C1 segment of cervical spinal cord (tissue), 14 donors: ENCODE measurements at regions not wholly inside any gene's neighbourhood (a gene's known extent, or its start where the extent isn't known, plus 50 kb on each side); places are given as distances from the start of the nearest gene placed in this dataset.

ENCODE experiments used
- DNase-seq, 14 donors: peaks; one replicate each; lab custom pipeline; 2025; lab: John Stamatoyannopoulos, UW

DNA sequence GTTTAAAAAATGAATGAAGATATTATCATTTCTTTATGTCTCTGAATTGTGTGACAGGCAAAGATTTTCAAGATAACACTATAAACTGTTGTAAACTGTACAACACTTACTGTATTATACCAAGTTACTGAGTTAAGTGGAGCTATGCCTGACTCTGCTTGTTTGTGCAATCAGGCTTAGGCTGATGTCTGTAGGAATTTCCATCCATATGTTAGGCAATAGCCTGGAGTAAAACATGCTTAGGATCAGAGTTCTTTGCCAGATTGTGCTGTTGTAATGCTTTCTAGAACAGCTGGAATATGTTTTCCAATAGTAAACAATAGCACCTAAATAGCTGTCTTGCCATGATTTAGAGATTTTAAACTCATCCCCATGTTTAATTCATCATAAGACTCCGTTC lies 1496.7 kb downstream of the CDH11 start:
- DNase-seq: no peak

DNA sequence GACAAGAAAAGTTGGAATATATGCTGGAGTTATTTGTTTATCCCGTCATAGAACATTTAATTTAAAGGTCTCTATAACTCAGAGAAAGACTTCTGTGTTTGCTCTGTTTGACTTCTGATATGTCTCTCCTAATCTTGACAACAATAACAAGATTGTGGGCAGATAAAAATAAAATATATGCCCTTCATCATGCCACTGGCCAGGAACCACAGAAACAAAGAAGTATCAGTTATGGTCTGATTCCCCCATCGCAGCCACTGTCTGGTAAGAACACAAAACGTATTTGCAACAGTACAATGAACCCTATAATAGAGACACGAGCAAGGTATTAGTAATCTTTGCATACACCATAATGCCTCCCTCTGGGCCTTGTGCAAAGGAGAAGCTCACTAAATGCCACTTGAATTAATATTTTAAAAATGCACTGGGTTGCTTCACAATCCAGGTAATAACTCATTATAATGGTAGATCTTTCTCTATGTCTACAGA lies 1498.3 kb downstream of the CDH11 start:
- DNase-seq: no peak

DNA sequence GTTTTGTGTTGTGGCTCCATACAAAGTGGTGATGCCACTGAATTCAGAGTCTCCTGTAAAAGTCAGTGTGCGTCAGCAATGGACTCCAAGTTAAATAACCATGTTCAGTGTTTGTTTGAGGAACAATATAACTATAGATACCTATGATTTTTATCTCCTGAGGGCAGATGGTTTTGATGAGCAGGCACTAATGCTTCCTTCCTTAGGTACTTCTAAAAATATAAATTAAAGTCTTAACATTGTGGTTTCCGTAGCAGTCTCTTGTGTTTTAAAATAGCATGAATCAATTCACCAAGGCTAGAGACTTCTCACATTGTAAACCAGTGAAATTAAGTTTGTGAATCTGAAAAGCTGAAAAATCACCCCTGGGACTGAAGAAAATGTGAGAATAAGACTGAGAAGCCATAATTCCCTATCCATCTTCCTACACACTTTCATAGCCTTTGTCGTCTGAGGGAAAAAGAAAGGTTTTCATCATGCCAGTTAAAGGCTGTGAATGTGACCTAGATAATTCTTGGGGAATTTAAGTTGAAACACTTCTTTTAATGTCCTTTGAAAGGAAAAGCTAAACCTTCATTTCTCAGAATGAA lies 1502.9 kb downstream of the CDH11 start:
- no peak for DNase-seq

DNA sequence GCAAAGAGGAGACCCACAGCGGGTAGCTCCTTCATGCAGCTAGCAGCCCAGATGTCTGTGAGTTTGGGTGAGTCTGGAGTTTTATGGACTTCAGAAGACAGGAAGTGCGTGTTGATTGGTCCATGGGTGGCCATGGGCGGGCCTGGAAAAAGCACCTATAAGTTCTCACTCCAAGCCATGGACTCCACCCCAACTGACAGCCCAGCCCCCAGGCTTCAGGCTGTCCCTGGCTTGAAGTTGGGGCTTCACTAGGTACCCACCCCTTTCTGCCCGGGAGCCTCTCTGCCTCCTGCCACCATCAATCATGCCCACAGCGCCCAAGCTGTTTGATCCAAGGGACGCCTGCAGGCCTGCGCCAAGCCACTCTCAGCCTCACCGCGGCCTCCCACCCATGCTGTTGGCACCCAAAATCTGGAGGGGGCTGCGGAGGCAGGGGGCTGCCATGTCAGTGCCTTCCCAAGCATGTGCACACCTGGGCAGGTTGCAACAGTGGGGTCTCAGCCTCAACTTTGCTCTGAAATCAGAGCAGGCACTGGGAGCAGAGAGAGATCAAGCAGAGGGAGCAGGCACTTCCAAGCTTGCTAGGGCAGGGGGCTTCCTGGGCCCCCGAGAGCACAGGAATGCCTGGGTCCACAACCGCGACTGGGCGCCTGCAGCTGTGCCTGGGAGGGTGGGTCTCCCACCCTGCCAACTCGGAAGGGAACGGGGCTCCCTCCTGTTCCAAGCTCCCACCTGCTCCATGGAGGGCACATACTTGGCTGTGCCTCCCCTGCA lies 1503.7 kb downstream of the CDH11 start:
- no peak for DNase-seq

DNA sequence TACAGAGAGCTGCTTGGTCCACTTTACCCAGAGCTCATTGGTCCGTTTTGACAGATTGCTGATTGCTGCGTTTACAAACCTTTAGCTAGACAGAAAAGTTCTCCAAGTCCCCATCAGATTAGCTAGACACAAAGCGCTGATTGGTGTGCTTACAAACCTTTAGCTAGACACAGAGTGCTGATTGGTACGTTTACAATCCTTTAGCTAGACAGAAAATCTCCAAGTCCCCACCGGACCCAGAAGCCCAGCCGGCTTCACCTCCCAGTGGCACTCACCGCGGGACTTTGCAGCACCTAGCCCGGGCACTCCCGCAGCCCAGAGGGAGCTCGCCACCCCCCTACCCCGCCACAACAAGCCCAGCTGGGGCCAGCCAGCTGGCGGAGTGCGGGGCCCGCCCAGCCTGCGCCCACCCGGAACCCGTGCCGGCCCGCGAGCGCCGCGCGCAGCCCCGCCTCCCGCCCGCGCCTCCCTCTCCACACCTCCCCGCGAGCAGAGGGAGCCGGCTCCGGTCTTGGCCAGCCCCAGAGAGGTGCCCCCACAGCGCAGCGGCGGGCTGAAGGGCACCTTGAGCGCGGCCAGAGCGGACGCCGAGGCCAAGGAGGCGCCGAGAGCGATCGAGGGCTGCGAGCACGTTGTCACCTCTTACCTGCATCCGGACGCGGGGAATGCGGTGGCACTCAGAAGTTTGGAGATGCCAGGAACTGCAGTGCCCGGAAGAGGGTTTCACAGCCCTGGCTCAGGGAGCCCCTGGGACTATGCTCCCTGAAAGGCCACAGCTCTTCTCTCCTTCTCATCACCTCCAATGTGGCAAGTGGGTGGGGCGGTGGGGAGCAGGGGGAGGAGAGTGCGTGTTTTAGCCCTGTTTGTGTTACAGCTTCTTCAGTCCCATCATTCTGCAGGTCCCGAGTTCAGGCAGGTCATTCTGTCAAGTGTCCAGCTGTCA lies 1504.5 kb downstream of the CDH11 start:
- DNase-seq: peak in 1 of 14 donors; percentile 45

DNA sequence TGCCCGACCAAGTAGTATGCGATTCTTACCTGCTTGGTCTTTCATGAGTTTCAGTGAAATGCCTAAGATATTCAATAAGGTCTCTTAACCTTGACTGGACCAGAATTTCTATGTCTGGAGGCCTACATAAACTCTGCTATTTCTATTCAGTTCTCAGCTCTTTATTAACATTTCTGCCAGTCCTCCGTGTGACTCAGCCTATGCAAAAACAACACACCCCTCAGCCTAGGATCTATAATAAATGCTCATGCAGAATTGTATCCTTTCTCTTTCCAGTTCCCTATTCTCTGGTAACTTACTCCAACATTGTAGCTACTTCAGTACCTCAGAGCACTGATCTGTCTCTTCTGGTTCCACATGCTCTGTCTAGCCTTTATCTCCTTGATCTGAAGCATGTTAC lies 1507.4 kb downstream of the CDH11 start:
- no peak for DNase-seq

DNA sequence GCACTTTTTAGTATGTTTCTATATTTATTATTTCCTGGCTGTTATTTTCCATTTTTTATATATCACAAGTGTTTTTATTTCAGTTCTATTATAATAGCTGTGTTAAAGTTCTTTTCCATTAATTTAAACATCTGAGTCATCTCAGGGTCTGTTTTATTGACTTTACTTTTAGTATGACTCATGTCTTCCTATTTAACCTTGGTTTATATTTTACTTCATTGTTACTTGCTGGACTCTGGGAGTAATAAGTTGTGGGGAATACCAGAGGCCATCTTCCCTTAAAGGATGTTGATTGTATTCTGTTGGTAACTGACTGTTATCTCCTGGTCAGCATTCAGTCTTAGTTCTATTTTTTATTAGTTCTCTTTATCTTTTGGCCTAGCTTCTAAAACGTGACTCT lies 1508.2 kb downstream of the CDH11 start:
- DNase-seq: no peak

DNA sequence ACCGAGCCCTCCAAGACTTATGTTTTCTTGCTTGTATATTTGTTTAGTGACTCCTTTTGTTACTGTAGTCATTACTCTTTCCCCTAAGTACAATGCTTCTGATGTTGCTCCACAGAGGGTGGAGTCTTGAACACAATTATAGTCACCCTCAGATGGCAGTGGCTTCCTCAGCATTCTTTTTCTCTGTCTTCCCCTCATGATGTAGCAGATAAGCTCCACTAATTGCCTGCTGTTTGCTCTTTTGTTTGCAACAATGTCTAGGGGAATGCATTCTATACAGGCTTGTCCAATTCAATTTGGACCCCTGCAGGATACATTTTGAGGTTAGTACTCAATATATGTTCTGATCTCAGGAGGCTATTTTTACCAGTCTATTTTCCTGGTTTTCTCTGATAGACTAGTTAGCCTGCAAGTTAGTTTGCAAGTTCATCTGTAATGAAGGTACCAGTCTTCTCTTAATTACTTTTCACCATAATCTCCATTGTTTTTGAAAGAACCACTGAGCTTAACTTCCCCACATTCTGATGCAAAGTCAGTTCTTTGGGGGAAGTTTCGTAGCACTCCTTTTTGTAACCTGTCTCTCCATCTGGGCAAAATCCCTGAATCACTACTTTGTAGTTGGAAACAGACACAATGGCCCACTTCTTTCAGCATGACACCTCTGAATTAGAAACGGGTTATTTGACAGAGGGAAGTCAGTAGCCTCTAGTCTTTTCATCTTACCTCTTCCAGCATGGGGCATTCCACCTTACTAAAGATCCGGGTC lies 1509.2 kb downstream of the CDH11 start:
- DNase-seq: no peak

DNA sequence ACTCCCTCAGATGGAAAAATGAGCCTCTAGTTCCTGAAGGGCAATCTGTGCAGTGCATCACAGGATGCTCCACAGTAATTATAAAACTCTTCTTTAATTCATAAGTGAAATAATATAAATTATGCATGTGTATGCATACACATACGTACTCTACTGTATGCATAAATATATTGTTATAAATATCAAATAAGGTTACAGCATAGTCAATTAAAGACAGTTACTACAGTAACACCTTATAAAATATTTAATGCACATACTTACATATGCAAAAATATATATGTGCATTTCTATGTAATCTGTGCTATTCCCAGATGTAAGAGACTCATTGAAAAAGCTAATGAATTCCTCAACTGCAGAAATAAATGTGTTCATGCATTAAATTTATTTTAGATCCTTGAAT lies 1515.1 kb downstream of the CDH11 start:
- no peak for DNase-seq

DNA sequence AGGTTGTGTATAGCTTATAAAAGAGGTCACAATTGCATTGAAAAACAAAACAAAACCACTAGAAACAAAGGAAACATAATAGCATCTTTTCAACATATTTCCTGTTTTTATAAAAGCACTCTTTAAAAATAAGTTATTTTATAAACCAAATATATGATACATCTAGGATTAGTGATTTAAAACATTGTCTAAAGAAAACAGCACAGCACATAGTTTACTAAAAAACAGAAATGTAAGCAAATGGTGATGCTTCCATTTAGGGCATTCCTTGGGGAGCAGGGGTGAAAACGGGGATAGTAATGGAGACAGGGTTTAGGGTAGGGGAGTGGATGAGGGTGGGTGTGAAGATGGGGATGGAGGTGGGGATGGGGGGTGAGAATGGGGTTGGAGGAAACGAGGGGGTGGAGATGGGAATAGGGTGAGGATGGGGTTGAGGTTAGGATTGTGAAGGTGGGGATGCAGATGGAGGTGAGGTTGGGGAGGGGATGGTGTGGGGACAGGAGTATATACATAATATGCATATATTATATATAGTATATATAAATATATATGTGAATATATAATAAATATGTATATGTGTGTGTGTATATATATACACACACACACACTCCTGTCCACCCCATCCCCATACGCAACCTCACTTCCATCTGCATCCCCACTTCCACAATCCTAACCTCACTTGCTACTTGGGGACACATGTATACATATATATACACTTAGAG lies 1519.5 kb downstream of the CDH11 start:
- no peak for DNase-seq

DNA sequence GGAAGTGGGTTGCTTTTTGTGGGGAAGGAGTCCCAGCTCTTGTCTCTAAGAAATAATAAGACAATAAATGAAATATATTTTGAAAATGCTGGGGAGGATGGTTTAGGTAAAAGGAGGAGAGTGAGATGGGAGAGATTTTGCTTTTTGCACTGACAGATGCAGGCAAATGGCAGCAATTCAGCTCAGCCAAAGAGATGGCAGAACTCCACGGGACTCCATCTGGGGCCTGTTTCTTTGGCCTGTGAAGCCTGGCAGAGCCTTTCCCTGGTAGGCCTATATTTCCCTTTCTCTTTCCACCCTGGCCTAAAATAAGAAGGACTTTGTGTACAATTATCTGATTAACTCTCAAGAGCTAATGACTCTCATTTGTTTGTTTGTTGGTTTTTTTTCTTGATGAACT lies 1525.1 kb downstream of the CDH11 start:
- DNase-seq: peak in 3 of 14 donors; percentile 19 to 97 (median 44)

DNA sequence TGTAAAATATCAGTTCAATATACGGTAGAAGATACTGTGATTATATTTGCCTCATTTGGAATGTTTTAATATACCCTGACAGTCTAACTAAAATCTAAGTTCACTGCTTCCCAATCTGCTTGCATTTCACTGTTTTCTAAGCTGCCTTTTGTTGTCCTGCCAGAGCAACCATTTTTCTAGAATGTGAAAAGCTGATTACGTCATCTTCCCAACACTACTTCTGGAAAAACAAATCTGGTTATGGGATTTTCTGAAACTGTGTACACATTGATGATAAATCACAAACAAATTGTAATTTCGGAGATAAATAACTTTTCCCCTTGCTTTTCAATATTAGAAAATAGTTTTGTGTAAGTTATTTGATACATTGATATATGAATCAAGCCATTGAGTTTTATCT lies 1529.0 kb downstream of the CDH11 start:
- DNase-seq: no peak

DNA sequence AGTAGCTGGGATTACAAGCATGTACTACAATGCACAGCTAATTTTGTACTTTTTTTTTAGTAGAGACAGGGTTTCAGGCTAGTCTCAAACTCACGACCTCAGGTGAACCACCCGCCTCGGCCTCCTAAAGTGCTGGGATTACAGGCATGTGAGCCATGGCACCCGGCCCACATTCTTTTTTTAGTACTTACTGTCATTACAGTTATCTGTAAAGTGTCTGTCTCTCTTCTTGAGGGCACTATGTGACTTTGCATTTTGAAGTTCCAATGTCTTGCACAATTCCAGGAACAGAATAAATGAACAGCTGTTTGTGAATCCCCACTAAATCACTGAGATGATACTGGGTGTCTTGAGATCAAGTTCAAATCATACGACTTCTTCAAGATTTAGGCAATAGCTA lies 1540.3 kb downstream of the CDH11 start:
- DNase-seq: no peak

DNA sequence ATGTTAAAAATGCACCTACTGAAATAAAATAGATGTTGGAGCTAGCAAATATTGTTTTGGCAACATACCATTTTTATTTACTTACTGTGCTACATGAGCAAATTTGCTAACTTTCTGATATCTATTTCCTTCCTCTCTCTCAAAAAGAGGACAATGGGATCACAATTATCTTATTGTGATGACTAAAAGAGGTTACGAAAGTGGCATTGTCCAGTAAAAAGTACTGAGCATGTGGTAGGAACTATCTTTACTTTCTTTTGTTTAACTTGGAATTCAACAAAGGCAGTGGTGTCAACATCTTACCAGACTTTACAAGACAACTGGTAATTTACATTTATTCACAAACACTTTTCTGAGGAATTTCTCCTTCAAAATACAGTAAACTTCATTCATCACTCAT lies 1542.6 kb upstream of the CDH8 start:
- no peak for DNase-seq

DNA sequence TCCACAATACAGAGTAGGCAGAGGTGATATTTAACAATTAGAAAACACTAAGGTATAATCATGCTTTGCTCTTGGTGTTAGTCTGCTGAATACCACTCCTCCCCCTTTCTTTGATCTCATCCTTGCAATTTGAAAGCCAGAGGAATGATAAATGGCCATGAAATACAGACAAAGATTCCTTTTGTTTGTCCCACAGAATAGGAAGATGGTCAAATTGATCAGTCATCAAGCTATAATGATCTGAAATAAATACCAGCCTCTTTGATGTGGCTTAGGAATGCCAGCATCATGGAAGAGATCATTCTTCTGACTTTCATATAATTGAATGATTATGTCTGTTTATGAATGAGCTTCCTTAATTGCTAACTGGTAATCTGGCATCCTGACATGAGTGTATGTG lies 1541.7 kb upstream of the CDH8 start:
- no peak for DNase-seq

DNA sequence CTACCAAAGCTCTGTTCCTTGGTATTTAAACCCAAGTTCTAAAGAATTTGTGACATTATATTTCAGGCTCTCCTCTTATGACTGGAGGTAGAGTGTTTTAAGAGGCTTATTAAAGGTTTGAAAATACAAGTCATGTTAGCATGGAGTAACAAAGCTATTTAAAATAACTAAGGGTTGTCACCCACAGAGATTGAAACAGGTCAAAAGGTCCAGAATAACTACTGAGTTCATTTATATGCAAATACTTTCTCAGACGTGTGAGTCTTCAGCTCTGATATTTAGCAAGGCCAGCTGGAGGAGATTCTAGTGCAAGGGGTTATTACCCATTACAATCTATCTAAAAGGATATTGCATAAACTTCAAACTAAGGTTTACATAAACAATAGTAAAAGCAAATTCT lies 1538.8 kb upstream of the CDH8 start:
- no peak for DNase-seq

DNA sequence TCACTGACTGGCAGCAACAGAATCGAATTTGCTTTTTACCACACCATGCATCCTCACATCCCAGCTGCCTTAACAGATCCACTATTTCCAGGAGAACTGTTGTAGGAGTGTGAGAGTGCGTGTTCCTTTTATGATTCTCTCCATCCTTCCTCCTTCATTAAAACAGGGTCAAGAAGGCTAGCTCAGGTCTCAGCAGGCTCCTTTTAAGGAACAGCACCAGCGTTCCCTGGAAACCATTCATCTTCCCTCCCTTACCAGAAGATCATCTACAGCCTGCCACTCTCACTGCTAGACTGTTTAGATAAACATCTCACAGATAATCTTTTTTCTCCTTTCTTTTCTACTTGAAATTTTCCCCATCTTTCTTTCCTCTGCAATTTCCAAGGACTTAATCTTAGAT lies 1531.9 kb upstream of the CDH8 start:
- DNase-seq: no peak

DNA sequence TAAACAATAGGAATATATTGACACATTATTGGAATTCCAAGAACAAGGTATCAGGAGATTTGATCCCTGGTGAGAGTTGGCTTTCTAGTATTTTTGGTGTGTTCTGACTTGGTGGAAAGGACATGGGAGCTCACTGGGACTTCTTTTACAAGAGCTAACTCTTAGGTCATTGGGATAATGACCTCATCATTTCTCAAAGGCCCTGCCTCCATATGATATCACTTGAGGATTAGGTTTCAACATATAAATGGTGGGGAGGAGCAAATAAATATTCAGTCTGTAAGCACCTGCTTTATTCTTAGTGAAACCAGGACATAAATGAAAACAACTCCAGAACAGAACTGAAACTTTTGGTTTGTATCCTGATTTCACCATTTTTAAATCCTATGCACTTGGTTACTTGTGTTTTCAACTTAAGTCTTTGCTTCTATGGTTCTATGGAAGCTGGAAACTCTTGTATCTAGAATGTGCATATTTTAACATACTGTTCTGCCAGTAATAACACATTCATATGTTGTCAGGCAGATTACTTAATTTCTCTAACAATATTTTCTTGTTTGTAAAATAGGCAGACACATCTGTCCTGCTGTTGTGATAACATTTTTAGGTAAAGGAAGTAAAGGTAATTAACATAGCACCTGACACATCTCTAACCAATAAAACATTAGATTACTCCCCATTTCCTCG lies 1527.7 kb upstream of the CDH8 start:
- no peak for DNase-seq

DNA sequence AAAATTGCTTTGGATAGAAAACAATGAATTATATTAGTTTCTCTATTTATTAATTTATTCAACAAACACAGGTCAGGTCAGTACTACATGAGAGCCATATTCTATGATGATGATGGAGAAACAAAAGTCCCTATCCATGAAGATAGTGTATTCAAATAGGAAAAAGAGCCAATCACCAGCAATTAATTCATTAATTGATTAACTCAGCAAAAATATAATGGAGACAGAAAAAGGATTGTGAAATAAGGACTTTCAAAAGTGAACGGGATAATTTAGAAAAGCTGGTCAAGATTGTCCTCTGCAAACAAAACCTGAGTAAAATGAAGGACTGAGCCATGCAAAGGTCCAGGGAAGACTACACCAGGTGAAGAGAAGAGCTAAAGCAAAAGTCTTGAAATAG lies 1517.7 kb upstream of the CDH8 start:
- DNase-seq: no peak

DNA sequence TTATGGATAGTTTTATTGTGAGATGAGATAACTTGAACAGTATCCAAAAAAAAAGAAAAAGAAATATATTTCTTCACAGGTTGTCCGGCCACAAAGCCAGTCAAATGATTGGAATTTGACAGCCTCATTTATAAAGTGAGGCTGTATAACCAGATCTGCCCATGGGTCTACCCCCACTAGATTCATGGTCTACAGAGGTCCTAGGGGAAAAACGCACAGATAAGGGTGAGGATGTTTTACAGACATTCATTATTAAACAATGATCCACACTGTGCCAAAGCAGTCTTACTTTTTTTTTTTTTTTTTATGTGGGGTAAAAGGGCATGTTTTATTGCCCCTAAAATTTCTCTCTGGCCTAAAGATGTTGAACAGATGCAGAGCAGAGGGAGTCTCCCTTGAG lies 1503.0 kb upstream of the CDH8 start:
- DNase-seq: no peak
